GM21528 (cell line): ENCODE measurements at regions not wholly inside any gene's neighbourhood (a gene's known extent, or its start where the extent isn't known, plus 50 kb on each side); places are given as distances from the start of the nearest gene placed in this dataset.

ENCODE experiments used
- ATAC-seq: cut with Tn5 transposase; IDR thresholded peaks from one replicate; pipeline ENCODE4 v1.9.1; 2021; ENCODE audit warnings: mild to moderate bottlenecking, moderate library complexity; ENCODE audit not compliant: unreplicated experiment, low FRiP score

- peak; percentile 47 for ATAC-seq
Observed at GRCh38 chr6:150813993-150814359, 51.5 kb upstream of the MTHFD1L start.
